ENCODE measurements at regions not wholly inside any gene's neighbourhood (a gene's known extent, or its start where the extent isn't known, plus 50 kb on each side); places are given as distances from the start of the nearest gene placed in this dataset.

GRCh38 chr15:53159458-53159857, 369.3 kb upstream of the ONECUT1 start:
- Histone ChIP-seq H3K79me2 (ENCODE audit: insufficient read depth, low read length) (no peaks in the 10 kb centered on the region), H3K9me2 (ENCODE audit: low read depth, low read length) (no peaks in the 10 kb centered on the region), H3K36me3 (ENCODE audit: insufficient read depth, low read length) (no peaks in the 10 kb centered on the region), H3K4me2 (ENCODE audit: low read length) (no peak overlapping the region), H3F3A (ENCODE audit: insufficient read depth, low read length) (no peaks in the 10 kb centered on the region), H2AFZ (ENCODE audit: low read length) (no peak overlapping the region), H3K4me3 (ENCODE audit: low read depth, low read length, poor library complexity, severe bottlenecking) (no peak overlapping the region), H3K27ac (ENCODE audit: low read depth, low read length, poor library complexity, severe bottlenecking) (no peak overlapping the region), H3K4me1 (ENCODE audit: insufficient read depth, low read length, severe bottlenecking) (no peaks in the 10 kb centered on the region), H3K27me3 (ENCODE audit: insufficient read depth, low read length) (no peaks in the 10 kb centered on the region), H3K9ac (ENCODE audit: low read length) (no peak overlapping the region), H3K9me3 (ENCODE audit: low read length) (no peaks in the 10 kb centered on the region), H4K20me1 (ENCODE audit: insufficient read depth, low read length) (no peaks in the 10 kb centered on the region)
- TF ChIP-seq EZH2 (IDR thresholded peaks at IDR 0.05; ENCODE audit: borderline replicate concordance, low read length) (no peak), CTCF (IDR thresholded peaks at IDR 0.05; ENCODE audit: low read length) (no peak)

GRCh38 chr15:53158995-53159394, 368.9 kb upstream of the ONECUT1 start:
- H3F3A ChIP-seq (ENCODE audit: insufficient read depth, low read length), result no peaks in the 10 kb centered on the region
- no peaks in the 10 kb centered on the region for H3K79me2 ChIP-seq (ENCODE audit: insufficient read depth, low read length)
- H3K9me3 ChIP-seq (ENCODE audit: low read length), result no peaks in the 10 kb centered on the region
- H3K27ac ChIP-seq (ENCODE audit: low read depth, low read length, poor library complexity, severe bottlenecking), result no peak overlapping the region
- H2AFZ ChIP-seq (ENCODE audit: low read length), result no peak overlapping the region
- no peaks in the 10 kb centered on the region for H3K4me1 ChIP-seq (ENCODE audit: insufficient read depth, low read length, severe bottlenecking)
- H3K9ac ChIP-seq (ENCODE audit: low read length), result no peak overlapping the region
- H4K20me1 ChIP-seq (ENCODE audit: insufficient read depth, low read length), result no peaks in the 10 kb centered on the region
- H3K9me2 ChIP-seq (ENCODE audit: low read depth, low read length), result no peaks in the 10 kb centered on the region
- H3K4me2 ChIP-seq (ENCODE audit: low read length), result no peak overlapping the region
- no peaks in the 10 kb centered on the region for H3K27me3 ChIP-seq (ENCODE audit: insufficient read depth, low read length)
- no peaks in the 10 kb centered on the region for H3K36me3 ChIP-seq (ENCODE audit: insufficient read depth, low read length)
- no peak overlapping the region for H3K4me3 ChIP-seq (ENCODE audit: low read depth, low read length, poor library complexity, severe bottlenecking)
- no peak for TF ChIP-seq EZH2 (IDR thresholded peaks at IDR 0.05; ENCODE audit: borderline replicate concordance, low read length)
- no peak for TF ChIP-seq CTCF (IDR thresholded peaks at IDR 0.05; ENCODE audit: low read length)

- Histone ChIP-seq H4K20me1 (ENCODE audit: insufficient read depth, low read length) (no peaks in the 10 kb centered on the region), H3K9me3 (ENCODE audit: low read length) (no peaks in the 10 kb centered on the region), H3K9me2 (ENCODE audit: low read depth, low read length) (no peaks in the 10 kb centered on the region), H3K9ac (ENCODE audit: low read length) (no peak overlapping the region), H3K36me3 (ENCODE audit: insufficient read depth, low read length) (no peaks in the 10 kb centered on the region), H3K4me1 (ENCODE audit: insufficient read depth, low read length, severe bottlenecking) (no peaks in the 10 kb centered on the region), H3K4me3 (ENCODE audit: low read depth, low read length, poor library complexity, severe bottlenecking) (no peak overlapping the region), H3K27ac (ENCODE audit: low read depth, low read length, poor library complexity, severe bottlenecking) (no peak overlapping the region), H3F3A (ENCODE audit: insufficient read depth, low read length) (no peaks in the 10 kb centered on the region), H3K79me2 (ENCODE audit: insufficient read depth, low read length) (no peaks in the 10 kb centered on the region), H2AFZ (ENCODE audit: low read length) (no peak overlapping the region), H3K27me3 (ENCODE audit: insufficient read depth, low read length) (no peaks in the 10 kb centered on the region), H3K4me2 (ENCODE audit: low read length) (no peak overlapping the region)
- TF ChIP-seq CTCF (IDR thresholded peaks at IDR 0.05; ENCODE audit: low read length), result no peak
- TF ChIP-seq EZH2 (IDR thresholded peaks at IDR 0.05; ENCODE audit: borderline replicate concordance, low read length), result no peak
Measured at GRCh38 chr15:53133255-53133850, 343.2 kb upstream of the ONECUT1 start.

Data from OCI-LY1 (cell line).